ENCODE measurements at regions not wholly inside any gene's neighbourhood (a gene's known extent, or its start where the extent isn't known, plus 50 kb on each side); places are given as distances from the start of the nearest gene placed in this dataset.

GRCh38 chr12:116346741-116347140 is 69.2 kb upstream of the MED13L start:
- DNase-seq (ENCODE audit: low read depth) = peak; percentile 82
- peak overlapping the region; percentile 22 for H3K4me3 ChIP-seq (ENCODE audit: low read length)
- H3K4me1 ChIP-seq (ENCODE audit: control insufficient read depth, insufficient read depth, low read length) = peaks cover 13% of the 10 kb centered on the region
- H3K9ac ChIP-seq (ENCODE audit: low read length) = peak overlapping the region; percentile 38
- H3K9me3 ChIP-seq (ENCODE audit: control insufficient read depth, low read length) = peaks cover 5% of the 10 kb centered on the region
- no peaks in the 10 kb centered on the region for H3K36me3 ChIP-seq (ENCODE audit: control insufficient read depth, insufficient read depth, low read length, severe bottlenecking)
- no peaks in the 10 kb centered on the region for H3K27me3 ChIP-seq (replicated peaks; ENCODE audit: control insufficient read depth, insufficient read depth, low read length)

GRCh38 chr12:116347265-116347664 is 69.8 kb upstream of the MED13L start:
- no peak for DNase-seq (ENCODE audit: low read depth)
- Histone ChIP-seq H3K4me3 (ENCODE audit: low read length) (no peak overlapping the region), H3K9me3 (ENCODE audit: control insufficient read depth, low read length) (peaks cover 5% of the 10 kb centered on the region), H3K4me1 (ENCODE audit: control insufficient read depth, insufficient read depth, low read length) (peaks cover 13% of the 10 kb centered on the region), H3K9ac (ENCODE audit: low read length) (peak overlapping the region; percentile 38), H3K36me3 (ENCODE audit: control insufficient read depth, insufficient read depth, low read length, severe bottlenecking) (no peaks in the 10 kb centered on the region), H3K27me3 (replicated peaks; ENCODE audit: control insufficient read depth, insufficient read depth, low read length) (no peaks in the 10 kb centered on the region)

GRCh38 chr12:116352315-116352835 is 74.9 kb upstream of the MED13L start:
- H3K9me3 ChIP-seq (ENCODE audit: control insufficient read depth, low read length) = peaks cover 5% of the 10 kb centered on the region
- no peaks in the 10 kb centered on the region for H3K4me1 ChIP-seq (ENCODE audit: control insufficient read depth, insufficient read depth, low read length)
- H3K27me3 ChIP-seq (replicated peaks; ENCODE audit: control insufficient read depth, insufficient read depth, low read length) = no peaks in the 10 kb centered on the region
- H3K36me3 ChIP-seq (ENCODE audit: control insufficient read depth, insufficient read depth, low read length, severe bottlenecking) = no peaks in the 10 kb centered on the region
- no peak overlapping the region for H3K4me3 ChIP-seq (ENCODE audit: low read length)
- DNase-seq (ENCODE audit: low read depth) = no peak
- no peak overlapping the region for H3K9ac ChIP-seq (ENCODE audit: low read length)

GRCh38 chr12:116353958-116354357 is 76.5 kb upstream of the MED13L start:
- no peak for DNase-seq (ENCODE audit: low read depth)
- H3K4me1 ChIP-seq (ENCODE audit: control insufficient read depth, insufficient read depth, low read length) = peaks cover 9% of the 10 kb centered on the region
- no peak overlapping the region for H3K9ac ChIP-seq (ENCODE audit: low read length)
- H3K36me3 ChIP-seq (ENCODE audit: control insufficient read depth, insufficient read depth, low read length, severe bottlenecking) = no peaks in the 10 kb centered on the region
- no peak overlapping the region for H3K4me3 ChIP-seq (ENCODE audit: low read length)
- H3K27me3 ChIP-seq (replicated peaks; ENCODE audit: control insufficient read depth, insufficient read depth, low read length) = no peaks in the 10 kb centered on the region
- peaks cover 5% of the 10 kb centered on the region for H3K9me3 ChIP-seq (ENCODE audit: control insufficient read depth, low read length)

- no peak for DNase-seq (ENCODE audit: low read depth)
- Histone ChIP-seq H3K4me3 (ENCODE audit: low read length) (no peak overlapping the region), H3K9me3 (ENCODE audit: control insufficient read depth, low read length) (peaks cover 5% of the 10 kb centered on the region)
These were observed 77.0 kb upstream of the MED13L start for GRCh38 chr12:116354534-116354933.

GRCh38 chr12:116354950-116355783 is 77.7 kb upstream of the MED13L start:
- H3K9me3 ChIP-seq (ENCODE audit: control insufficient read depth, low read length) = peaks cover 5% of the 10 kb centered on the region
- no peak for DNase-seq (ENCODE audit: low read depth)

More at GRCh38 chr12:116354534-116354933, 77.0 kb upstream of the MED13L start:
- Histone ChIP-seq H3K27me3 (replicated peaks; ENCODE audit: control insufficient read depth, insufficient read depth, low read length) (no peaks in the 10 kb centered on the region), H3K9ac (ENCODE audit: low read length) (no peak overlapping the region), H3K4me1 (ENCODE audit: control insufficient read depth, insufficient read depth, low read length) (peaks cover 13% of the 10 kb centered on the region), H3K36me3 (ENCODE audit: control insufficient read depth, insufficient read depth, low read length, severe bottlenecking) (no peaks in the 10 kb centered on the region)

GRCh38 chr12:116358536-116358892 is 81.0 kb upstream of the MED13L start:
- Histone ChIP-seq H3K9me3 (ENCODE audit: control insufficient read depth, low read length) (no peaks in the 10 kb centered on the region), H3K27me3 (replicated peaks; ENCODE audit: control insufficient read depth, insufficient read depth, low read length) (no peaks in the 10 kb centered on the region), H3K4me3 (ENCODE audit: low read length) (peak overlapping the region; percentile 68), H3K4me1 (ENCODE audit: control insufficient read depth, insufficient read depth, low read length) (peaks cover 16% of the 10 kb centered on the region), H3K9ac (ENCODE audit: low read length) (peak overlapping the region; percentile 73), H3K36me3 (ENCODE audit: control insufficient read depth, insufficient read depth, low read length, severe bottlenecking) (no peaks in the 10 kb centered on the region)
- DNase-seq (ENCODE audit: low read depth) = no peak

More at GRCh38 chr12:116354950-116355783, 77.7 kb upstream of the MED13L start:
- H3K36me3 ChIP-seq (ENCODE audit: control insufficient read depth, insufficient read depth, low read length, severe bottlenecking) = no peaks in the 10 kb centered on the region
- no peak overlapping the region for H3K4me3 ChIP-seq (ENCODE audit: low read length)
- no peak overlapping the region for H3K9ac ChIP-seq (ENCODE audit: low read length)
- peaks cover 16% of the 10 kb centered on the region for H3K4me1 ChIP-seq (ENCODE audit: control insufficient read depth, insufficient read depth, low read length)
- no peaks in the 10 kb centered on the region for H3K27me3 ChIP-seq (replicated peaks; ENCODE audit: control insufficient read depth, insufficient read depth, low read length)

GRCh38 chr12:116358893-116359761 is 81.6 kb upstream of the MED13L start:
- H3K9me3 ChIP-seq (ENCODE audit: control insufficient read depth, low read length) = no peaks in the 10 kb centered on the region
- no peaks in the 10 kb centered on the region for H3K27me3 ChIP-seq (replicated peaks; ENCODE audit: control insufficient read depth, insufficient read depth, low read length)
- H3K9ac ChIP-seq (ENCODE audit: low read length) = peak overlapping the region; percentile 73
- DNase-seq (ENCODE audit: low read depth) = peak; percentile 98
- peaks cover 16% of the 10 kb centered on the region for H3K4me1 ChIP-seq (ENCODE audit: control insufficient read depth, insufficient read depth, low read length)
- H3K36me3 ChIP-seq (ENCODE audit: control insufficient read depth, insufficient read depth, low read length, severe bottlenecking) = no peaks in the 10 kb centered on the region
- peak overlapping the region; percentile 68 for H3K4me3 ChIP-seq (ENCODE audit: low read length)

- no peak for DNase-seq (ENCODE audit: low read depth)
- H3K4me3 ChIP-seq (ENCODE audit: low read length) = no peak overlapping the region
- peaks cover 16% of the 10 kb centered on the region for H3K4me1 ChIP-seq (ENCODE audit: control insufficient read depth, insufficient read depth, low read length)
- H3K36me3 ChIP-seq (ENCODE audit: control insufficient read depth, insufficient read depth, low read length, severe bottlenecking) = no peaks in the 10 kb centered on the region
- H3K9ac ChIP-seq (ENCODE audit: low read length) = no peak overlapping the region
- H3K9me3 ChIP-seq (ENCODE audit: control insufficient read depth, low read length) = no peaks in the 10 kb centered on the region
- H3K27me3 ChIP-seq (replicated peaks; ENCODE audit: control insufficient read depth, insufficient read depth, low read length) = no peaks in the 10 kb centered on the region
These were observed 83.3 kb upstream of the MED13L start for GRCh38 chr12:116360579-116361413.

GRCh38 chr12:116361414-116362223 is 84.1 kb upstream of the MED13L start:
- peaks cover 16% of the 10 kb centered on the region for H3K4me1 ChIP-seq (ENCODE audit: control insufficient read depth, insufficient read depth, low read length)
- H3K9me3 ChIP-seq (ENCODE audit: control insufficient read depth, low read length) = no peaks in the 10 kb centered on the region
- no peaks in the 10 kb centered on the region for H3K36me3 ChIP-seq (ENCODE audit: control insufficient read depth, insufficient read depth, low read length, severe bottlenecking)
- no peak for DNase-seq (ENCODE audit: low read depth)
- no peak overlapping the region for H3K4me3 ChIP-seq (ENCODE audit: low read length)
- no peak overlapping the region for H3K9ac ChIP-seq (ENCODE audit: low read length)
- H3K27me3 ChIP-seq (replicated peaks; ENCODE audit: control insufficient read depth, insufficient read depth, low read length) = no peaks in the 10 kb centered on the region
